Endometrium (tissue), 2 donors: ENCODE measurements at regions not wholly inside any gene's neighbourhood (a gene's known extent, or its start where the extent isn't known, plus 50 kb on each side); places are given as distances from the start of the nearest gene placed in this dataset.

Source experiments
- FAIRE-seq: peaks from 2 replicates; lab custom pipeline; 2012; peaks lifted over from hg19 to GRCh38; lab: Jason Lieb, UNC
- donor health status: control.
- donor health status: control.

DNA sequence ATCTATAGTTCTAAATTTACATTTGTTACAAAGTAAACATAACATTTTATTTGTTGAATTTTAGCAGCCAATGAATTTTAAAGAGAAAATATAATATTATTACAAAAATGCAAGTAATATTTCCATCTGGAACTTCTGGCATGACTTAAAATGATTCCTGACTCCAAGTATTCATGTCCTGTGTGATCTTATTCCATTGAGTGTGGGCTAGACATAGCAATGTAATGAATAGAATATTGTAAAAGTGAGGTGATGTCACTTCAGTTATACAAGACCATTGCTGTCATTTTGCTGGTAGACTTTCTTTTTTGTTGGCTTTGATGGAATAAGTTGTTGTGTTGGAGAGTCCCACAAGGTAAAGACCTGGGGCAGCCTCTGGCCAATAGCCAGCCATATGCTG lies 912.2 kb upstream of the PIK3C3 start:
- FAIRE-seq: no peak

DNA sequence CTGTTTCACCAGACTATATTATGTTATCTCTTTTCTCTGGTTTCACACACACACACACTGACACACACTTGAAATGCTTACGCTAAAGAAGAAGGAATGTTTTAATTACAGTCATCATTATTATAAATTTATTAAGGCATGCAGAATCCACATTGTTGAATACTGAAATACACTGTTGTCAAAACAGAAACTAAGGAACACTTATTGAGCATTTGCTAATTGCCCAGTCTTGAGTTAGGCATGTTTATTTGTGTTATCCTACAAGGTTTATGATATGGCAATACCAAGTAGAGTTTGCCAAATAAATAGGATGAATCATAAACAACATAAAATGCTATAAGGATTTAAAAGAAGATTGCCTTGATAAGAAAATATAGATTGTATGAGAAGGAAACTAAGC lies 917.0 kb upstream of the PIK3C3 start:
- no peak for FAIRE-seq

DNA sequence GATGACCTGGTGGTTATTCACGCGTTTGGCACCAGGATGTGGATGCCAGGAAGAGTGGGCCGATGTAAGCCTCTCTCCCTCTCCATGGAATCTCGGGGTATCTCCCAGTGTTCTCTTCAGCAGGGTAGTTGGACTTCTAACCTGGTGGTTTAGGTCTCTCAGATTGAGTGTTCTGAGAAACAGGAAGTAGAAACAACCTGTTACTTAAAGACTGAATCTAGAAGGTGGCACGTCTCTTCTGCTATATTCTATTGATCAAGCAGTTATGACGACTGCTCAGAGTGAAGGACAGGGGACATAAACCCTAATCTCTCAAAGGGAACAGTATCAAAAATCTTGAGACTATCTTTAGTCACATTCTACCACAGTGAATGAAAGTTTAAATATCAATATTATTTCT lies 918.7 kb upstream of the PIK3C3 start:
- FAIRE-seq: no peak

DNA sequence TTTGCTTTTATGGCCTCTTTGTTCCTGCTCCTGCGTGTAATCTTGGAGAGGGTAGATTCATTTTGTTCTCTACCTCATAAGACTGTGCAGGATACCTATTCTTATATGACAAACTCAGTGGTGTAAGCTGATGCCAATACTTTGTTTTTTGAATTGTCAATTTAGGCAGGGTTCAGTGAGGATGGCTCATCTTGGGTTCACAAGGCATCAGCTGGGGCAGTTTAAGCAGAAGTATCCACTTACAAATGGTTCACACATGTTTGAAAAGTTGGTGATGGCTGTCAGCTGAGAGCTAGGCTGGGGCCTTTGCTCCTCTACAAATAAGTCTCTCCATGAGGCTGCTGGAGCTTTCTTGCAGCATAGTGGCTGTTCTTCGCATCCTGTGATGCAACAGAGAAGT lies 920.6 kb upstream of the PIK3C3 start:
- no peak for FAIRE-seq

DNA sequence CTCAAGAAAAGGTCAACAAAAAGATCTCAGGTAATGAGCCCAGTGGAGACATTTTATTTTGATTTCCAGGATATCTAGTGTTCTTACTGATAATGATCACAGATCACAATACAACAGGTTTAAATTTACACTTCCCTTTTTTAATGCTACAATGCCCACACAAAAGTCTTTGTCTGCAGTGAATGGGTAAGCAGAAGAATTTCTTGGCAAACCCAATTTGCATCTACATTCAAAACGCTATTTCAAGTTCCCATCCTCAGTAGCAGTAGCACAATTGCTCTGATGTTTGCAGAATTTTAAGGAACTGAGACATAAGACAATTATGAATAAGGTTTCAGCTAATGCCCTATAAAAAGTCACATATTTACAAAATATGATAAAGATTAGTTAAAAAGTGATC lies 929.4 kb upstream of the PIK3C3 start:
- FAIRE-seq: no peak

DNA sequence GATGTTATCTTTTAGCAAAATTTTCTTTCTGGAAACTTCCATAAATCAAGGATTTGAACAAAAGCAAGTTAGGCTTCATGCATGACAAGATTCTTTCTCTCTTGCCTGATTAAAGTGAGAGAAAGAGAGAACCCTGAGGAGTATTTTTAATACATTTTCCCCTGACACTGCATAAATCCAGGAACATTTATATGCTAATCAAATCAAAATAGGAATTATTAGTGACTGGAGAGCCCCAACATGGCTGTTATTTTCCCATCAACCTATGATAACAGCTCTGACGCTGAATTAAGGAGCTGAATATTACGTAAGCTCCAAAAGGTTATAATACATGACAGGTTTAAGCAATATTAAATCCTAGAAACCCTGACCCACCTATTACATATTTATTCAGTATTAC lies 930.2 kb upstream of the PIK3C3 start:
- no peak for FAIRE-seq

DNA sequence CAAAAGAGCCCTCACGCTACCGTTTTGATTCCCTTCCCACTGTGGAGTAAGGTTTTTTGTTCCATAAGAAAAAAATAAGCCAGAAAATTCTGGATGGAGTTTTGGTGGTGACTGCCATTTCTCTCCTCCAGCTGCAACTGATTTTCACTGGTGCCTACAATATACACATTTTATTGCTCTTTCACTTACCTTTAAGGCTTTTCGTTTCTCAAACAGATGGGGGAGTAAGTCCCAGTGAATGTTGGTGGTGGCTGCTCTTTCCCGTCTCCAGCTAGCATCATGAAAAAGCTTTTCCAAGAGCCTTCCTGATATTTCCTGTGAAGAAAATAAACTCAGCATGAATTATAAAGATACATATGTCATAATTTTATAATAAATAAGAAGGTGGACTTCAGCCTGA lies 932.5 kb upstream of the PIK3C3 start:
- no peak for FAIRE-seq

DNA sequence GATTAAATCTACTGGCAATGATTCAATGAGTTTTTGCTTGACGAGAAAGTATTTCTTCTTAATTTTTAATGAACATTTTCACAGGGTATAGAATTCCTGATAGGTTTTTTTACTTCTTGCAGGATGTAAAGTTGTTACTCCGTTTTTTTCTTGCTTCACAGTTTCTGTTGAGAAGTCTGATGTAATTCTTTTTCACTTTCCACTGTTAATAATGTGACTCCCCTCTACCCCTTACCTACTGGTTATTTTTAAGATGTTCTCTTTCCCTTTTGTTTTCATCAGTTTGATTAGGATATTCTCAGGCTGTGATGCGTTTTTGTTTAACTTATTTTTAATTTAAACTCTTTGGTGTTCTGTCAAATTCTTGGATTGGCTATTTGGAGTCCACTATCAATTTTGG lies 933.9 kb upstream of the PIK3C3 start:
- FAIRE-seq: no peak

DNA sequence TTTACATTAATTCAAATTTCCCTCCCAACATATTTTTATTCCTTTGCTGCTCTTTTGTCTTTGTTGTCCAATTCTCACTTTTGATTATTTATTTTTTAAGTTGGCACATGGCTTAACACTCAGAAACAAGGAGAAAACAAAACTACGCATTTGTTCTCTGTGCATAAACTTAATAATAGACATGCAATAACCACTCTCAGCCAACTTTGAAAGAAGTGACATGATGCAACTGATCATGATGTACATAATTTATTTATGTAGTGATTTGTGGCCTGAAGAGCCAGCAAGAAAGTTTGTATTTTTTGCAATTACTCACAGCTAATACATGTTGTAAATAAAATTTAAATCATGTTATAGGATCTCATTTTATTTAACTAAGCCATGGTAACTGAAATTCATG lies 942.8 kb upstream of the PIK3C3 start:
- FAIRE-seq: no peak

DNA sequence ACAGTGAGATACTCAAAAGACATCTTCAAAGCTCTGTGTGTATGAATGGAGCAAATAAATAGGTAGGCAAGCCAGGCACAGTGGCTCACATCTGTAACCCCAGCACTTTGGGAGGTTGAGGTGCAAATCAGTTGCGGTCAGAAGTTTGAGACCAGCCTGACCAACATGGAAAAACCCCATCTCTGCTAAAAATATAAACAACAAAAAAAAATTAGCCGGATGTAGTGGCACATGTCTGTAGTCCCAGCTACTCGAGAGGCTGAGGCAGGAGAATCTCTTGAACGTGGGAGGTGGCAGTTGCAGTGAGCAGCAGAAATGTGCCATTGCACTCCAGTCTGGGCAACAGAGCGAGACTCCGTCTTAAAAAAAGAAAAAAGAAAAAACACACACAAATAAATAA lies 945.1 kb upstream of the PIK3C3 start:
- no peak for FAIRE-seq

DNA sequence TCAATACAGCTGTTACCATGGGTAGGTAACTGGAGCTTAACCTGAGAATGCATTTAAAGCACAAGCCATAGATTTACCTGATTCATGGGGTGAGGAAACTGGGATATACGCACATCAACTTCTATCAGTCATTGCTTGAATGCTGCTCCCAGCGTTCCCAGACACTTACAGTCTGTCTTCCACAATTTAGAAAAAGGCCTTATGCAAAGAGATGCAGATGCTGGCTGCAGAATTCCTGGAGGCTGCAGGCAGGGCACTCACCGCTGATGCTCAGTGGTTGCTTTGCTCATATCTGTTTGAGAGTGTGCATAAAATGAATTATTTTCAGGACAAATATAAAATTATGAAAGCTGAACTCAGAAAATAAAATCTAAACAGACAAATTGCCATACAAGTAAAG lies 950.7 kb upstream of the PIK3C3 start:
- FAIRE-seq: no peak

DNA sequence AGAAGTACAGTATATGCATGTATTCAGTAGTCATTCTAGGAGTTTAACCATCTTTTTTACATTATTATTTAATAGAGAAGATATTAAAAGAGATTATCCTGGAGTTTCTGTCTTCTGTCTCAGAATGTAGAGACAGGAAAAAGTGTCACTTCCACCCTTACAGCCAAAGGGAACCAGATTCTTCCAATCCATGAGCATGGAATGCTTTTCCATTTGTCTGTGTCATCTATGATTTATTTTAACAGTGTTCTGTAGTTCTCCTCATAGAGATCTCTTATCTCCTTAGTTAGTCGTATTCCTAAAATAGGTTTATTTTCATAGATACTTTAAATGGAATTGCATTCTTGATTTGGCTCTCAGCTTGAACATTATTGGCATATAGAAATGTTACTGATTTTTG lies 959.5 kb upstream of the PIK3C3 start:
- FAIRE-seq: no peak

DNA sequence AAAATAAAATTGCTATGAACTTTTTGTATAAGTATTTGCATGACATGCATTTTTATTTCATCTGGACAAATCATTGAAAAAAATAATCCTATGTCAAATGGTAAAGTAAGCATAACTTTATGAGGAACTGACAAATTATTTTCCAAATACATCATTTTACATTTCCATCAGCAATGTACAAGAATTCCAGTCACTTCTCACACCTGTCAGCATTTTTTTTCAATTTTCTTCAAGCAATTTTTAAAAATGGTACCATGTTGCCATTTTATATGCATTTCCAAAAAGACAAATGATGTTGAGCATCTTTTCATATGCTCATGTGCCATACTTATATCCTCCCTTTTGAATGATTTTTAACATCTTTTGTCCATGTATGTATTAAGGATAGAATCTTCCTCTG lies 961.7 kb upstream of the PIK3C3 start:
- no peak for FAIRE-seq

DNA sequence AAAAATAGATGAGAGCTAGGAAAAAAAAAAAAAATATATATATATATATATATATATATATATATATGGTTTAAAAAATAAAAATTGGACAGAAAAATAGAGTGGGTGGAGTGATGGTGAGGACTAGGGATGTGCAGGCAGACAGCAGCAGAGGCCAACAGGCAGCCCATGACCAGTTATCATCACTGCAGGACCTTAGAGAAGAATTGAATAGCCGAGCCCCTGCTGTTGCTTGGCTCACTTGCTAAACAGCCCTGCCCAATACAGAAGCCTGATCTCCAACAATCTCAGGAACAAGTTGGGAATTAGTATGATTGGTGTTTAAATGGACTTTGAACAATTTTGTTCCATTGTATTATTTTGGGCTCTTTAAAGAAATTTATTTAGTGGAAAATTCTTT lies 967.5 kb upstream of the PIK3C3 start:
- FAIRE-seq: no peak

DNA sequence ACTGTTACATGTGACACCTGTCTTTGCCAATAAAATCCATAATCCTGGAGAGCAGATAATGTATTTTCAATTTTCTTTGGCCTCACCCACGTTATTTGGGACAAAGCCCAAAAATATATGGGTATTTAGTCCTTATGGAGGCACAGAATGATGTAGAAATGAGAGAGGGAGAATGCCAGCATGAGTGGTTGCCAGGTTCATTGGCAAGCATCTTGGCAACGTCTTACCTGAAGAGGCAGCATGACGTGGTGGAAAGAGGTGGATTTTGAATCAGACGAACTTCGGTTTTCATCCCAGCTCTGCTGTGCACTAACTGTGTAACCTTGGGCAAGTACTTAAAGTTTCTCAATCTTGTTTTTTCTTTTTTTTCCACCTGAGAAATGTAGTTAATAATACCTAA lies 969.6 kb upstream of the PIK3C3 start:
- FAIRE-seq: no peak

DNA sequence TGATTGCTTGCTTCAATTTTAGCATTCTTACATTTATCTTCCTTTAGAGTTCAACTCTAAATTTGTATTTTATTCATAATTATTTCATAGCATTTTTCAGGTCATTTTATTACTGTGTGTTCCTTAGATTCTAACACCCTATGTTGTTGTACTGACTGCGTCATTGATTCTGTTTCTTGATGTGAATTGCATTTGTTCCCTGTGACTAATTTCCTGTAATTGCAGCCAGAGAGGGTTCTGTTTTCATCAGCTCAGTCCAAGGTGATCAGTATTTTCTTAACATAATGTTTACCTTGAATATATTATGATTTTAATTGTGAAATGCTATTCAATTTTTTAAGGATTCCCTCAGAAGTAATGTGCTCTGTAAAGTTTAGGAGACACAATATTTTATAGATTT lies 970.2 kb upstream of the PIK3C3 start:
- no peak for FAIRE-seq

DNA sequence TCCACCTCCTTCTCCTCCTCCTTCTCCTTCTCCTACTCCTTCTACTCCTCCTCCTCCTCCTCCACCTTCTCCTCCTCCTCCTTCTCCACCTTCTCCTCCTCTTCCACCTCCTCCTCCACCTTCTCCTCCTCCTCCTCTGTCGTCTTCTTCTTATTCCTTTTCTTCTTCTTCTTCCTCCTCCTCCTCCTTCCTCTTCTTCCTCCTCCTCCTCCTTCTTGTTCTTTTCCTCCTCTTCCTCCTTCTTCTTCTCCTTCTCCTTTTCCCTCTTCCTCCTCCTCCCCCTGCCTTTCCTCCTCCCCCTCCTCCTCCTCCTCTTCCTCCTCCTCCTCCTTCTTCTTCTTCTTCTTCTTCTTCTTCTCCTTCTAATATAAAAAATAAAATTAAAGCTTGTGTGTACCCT lies 971.2 kb upstream of the PIK3C3 start:
- no peak for FAIRE-seq

DNA sequence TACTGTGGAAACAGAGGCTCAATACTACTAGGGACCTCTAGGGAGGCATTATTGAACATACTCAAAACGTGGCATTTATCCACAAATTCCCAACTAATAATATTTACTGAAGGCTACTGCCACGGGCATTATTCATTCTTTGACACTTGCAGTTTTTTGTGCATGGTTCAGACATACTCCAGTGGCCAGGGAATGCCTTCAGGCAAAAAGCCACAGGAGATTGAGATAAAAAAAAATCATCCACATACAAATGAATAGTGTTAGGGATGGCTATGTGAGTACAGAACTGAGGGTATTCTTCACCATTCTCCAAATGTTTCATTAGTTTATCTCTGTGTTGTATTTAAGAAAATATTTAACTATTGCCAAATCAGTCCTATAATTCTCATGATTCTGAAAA lies 974.9 kb upstream of the PIK3C3 start:
- no peak for FAIRE-seq

DNA sequence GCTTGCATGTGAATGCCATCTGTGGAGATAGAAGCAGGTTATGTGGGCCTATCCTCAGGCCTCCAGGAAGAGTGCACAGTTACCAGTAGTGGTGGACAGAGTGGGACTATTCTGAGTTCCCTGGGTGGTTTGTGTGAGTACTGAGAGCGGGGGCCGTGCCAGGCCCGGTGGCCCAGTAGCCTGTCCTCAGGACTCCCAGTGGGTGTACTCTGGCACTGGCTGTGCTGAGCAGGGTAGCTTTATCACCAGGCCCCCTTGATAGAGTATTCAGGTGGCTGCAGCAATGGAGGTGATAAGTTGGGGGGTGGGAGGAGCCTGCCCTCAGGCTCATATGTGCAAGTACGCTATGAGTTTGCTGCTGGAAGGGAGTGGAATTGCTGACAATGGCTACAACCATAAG lies 979.0 kb upstream of the PIK3C3 start:
- no peak for FAIRE-seq

DNA sequence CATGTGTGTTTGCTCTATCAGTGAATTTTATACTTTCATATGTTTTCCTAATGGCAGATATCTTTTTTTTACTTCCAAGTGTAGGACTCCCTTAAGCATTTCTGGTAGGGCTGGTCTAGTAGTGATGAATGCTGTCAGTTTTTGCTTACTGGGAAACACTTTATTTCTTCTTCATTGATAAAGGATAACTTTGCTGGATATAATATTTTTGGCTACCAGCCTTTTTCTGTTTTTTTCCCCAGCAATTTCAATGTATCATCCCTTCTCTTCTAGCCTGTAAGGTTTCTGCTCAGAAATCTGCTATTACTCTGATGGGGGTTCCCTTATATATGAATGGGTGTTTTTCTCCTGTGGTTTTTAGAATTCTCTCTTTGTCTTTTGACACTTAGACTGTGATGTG lies 980.6 kb upstream of the PIK3C3 start:
- FAIRE-seq: no peak

DNA sequence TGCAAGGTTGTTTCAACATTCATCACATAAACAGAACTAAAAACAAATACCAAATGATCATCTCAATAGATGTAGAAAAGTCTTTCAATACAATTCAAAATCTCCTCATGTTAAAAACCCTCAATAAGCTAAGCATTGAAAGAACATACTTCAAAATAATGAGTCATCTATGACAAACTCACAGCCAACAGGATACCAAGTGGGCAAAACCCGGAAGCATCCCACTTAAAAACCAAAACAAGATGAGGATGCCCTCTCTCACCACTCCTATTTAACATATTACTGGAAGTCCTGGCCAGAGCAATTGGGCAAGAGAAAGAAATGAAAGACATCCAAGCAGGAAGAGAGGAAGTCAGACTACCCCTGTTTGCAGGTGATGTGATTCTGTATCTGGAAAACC lies 992.2 kb upstream of the PIK3C3 start:
- FAIRE-seq: no peak

DNA sequence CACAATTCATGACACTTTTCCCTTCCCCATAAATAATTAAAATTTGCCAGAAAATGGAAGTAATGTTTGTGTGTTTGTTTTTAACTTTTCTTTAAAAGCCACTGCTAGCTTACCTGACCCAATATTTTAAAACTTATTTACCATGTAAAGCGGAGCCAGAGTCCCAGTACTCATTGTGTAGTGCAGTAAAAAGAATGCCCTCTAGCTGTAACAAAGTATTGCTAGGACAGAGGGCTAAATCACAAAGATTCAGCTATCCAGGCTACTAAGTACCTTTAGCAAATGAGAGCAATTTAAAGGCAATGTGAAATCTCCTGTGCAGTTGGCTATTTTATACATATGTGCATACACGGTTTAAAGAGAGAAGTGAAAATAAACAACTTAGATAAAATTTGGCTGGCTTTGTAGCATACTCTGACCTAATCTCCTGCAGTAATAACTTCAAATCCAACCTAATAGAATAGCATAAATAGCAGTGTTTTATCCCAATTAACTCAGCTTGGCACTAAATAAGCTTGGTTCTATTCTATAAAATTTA lies 997.4 kb upstream of the PIK3C3 start:
- no peak for FAIRE-seq

DNA sequence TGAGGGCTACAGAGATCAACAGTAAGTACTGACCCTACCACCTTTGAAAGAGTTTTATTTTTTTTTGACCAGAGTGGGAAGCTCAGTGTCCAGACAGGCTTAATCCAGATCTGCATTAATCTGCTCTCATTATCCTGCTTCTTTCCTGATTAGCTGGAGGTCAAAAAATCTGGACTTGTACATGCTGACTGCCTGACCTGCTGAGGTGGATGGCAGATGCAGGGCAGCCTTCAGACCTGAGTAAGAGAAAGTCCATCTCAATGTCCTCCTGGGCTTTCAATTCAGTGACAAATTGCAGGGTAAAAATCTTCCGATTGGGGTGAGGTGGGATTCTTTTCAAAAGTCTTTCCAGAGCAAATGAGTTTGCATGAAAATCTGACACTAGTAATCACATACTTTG lies 998.8 kb upstream of the PIK3C3 start:
- FAIRE-seq: no peak

DNA sequence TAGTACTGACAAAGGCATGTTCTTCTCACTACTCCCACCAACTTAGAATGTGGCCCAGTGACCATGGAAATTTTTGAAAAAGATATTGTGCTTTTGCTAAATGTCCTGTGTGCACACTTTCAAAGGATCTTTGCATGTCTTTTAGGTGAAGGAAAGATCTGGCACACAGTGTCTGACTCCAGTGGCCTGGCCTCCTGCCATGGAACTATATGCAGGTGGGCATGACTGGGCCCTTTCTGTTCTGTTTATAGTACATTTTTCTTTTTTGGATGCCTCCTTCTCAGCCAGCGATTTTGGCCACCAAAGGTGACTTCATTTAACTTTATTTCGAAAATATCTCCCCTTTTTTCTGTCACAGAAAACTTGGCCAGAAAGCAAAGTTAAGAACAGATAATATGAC lies 999.7 kb upstream of the PIK3C3 start:
- no peak for FAIRE-seq
